ENCODE measurements at regions not wholly inside any gene's neighbourhood (a gene's known extent, or its start where the extent isn't known, plus 50 kb on each side); places are given as distances from the start of the nearest gene placed in this dataset.
"Not testable (repeated sequence)": the region's sequence is repeated elsewhere in the genome, so short reads cannot be mapped to it uniquely, and the experiment has no call there.

- TF ChIP-seq, protein P1, sequence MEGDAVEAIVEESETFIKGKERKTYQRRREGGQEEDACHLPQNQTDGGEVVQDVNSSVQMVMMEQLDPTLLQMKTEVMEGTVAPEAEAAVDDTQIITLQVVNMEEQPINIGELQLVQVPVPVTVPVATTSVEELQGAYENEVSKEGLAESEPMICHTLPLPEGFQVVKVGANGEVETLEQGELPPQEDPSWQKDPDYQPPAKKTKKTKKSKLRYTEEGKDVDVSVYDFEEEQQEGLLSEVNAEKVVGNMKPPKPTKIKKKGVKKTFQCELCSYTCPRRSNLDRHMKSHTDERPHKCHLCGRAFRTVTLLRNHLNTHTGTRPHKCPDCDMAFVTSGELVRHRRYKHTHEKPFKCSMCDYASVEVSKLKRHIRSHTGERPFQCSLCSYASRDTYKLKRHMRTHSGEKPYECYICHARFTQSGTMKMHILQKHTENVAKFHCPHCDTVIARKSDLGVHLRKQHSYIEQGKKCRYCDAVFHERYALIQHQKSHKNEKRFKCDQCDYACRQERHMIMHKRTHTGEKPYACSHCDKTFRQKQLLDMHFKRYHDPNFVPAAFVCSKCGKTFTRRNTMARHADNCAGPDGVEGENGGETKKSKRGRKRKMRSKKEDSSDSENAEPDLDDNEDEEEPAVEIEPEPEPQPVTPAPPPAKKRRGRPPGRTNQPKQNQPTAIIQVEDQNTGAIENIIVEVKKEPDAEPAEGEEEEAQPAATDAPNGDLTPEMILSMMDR (IDR thresholded peaks at IDR 0.05) = not testable (repeated sequence)
- TF ChIP-seq EP300 (IDR thresholded peaks at IDR 0.05); POLR2A (IDR thresholded peaks at IDR 0.05; ENCODE audit: low read depth): not testable (repeated sequence)
Observed at GRCh38 chr1:143862722-143863121, 109.1 kb downstream of the FAM72C start.
